HepG2 (cell line): ENCODE measurements at regions not wholly inside any gene's neighbourhood (a gene's known extent, or its start where the extent isn't known, plus 50 kb on each side); places are given as distances from the start of the nearest gene placed in this dataset.

Experiments used
- SMC3 ChIP-seq: IDR thresholded peaks from 2 replicates; pipeline ENCODE4 v1.6.1; 2011; ENCODE audit warnings: low read length, improper control_type of control experiment
- SOX6 ChIP-seq, 2 experiments: fragments of 450-650 bp in 1 of 2; sonication (generic) in 1 of 2; formaldehyde crosslinking in 1 of 2; IDR thresholded peaks; 2 replicates each; pipeline versions ENCODE4 v1.4.0 to v1.6.1; 2017 to 2020; ENCODE audit warnings: antibody characterized with exemption in 1 of 2, mild to moderate bottlenecking in 1 of 2, missing genetic modification reagents in 1 of 2
- SRSF9 ChIP-seq: fragments of 200-400 bp; formaldehyde crosslinking; IDR thresholded peaks from 2 replicates; pipeline ENCODE4 v1.6.1; 2018; ENCODE audit warnings: borderline replicate concordance, mild to moderate bottlenecking, low read depth, low read length; ENCODE audit not compliant: insufficient read depth, poor library complexity, severe bottlenecking
- ZC3H4 ChIP-seq: sonication (generic); formaldehyde crosslinking; IDR thresholded peaks from 2 replicates; pipeline ENCODE4 v1.4.0; 2020; ENCODE audit warnings: missing genetic modification reagents, borderline replicate concordance
- ZFP1 ChIP-seq: IDR thresholded peaks from 2 replicates; pipeline ENCODE4 v1.6.1; 2016
- ZFP37 ChIP-seq: sonication (generic); formaldehyde crosslinking; IDR thresholded peaks from 2 replicates; pipeline ENCODE4 v1.4.0; 2020; ENCODE audit warnings: missing genetic modification reagents, borderline replicate concordance
- ZNF234 ChIP-seq: sonication (generic); formaldehyde crosslinking; conservative IDR thresholded peaks from 2 replicates; pipeline ENCODE4 v1.5.1; 2020; ENCODE audit warnings: mild to moderate bottlenecking, missing genetic modification reagents
- ZNF543 ChIP-seq: sonication (generic); formaldehyde crosslinking; IDR thresholded peaks from 2 replicates; pipeline ENCODE4 v1.4.0; 2020; ENCODE audit warnings: mild to moderate bottlenecking, missing genetic modification reagents
- ZNF569 ChIP-seq: sonication (generic); formaldehyde crosslinking; IDR thresholded peaks from 2 replicates; pipeline ENCODE4 v1.5.0; 2020; ENCODE audit warnings: mild to moderate bottlenecking, missing genetic modification reagents, moderate library complexity, borderline replicate concordance
- ZNF747 ChIP-seq: sonication (generic); formaldehyde crosslinking; IDR thresholded peaks from 2 replicates; pipeline ENCODE4 v1.8.1; 2023; ENCODE audit warnings: missing genetic modification reagents, mild to moderate bottlenecking, borderline replicate concordance
- ZNF891 ChIP-seq: sonication (generic); formaldehyde crosslinking; IDR thresholded peaks from 2 replicates; pipeline ENCODE4 v1.5.0; 2020; ENCODE audit warnings: mild to moderate bottlenecking, missing genetic modification reagents
- TF ChIP-seq, protein P1 (sequence below): IDR thresholded peaks from 2 replicates; pipeline ENCODE4 v1.6.1; 2016; ENCODE audit warnings: low read depth, missing genetic modification reagents, missing compliant biosample characterization
- TF ChIP-seq, protein P2 (sequence below): sonication (generic); formaldehyde crosslinking; IDR thresholded peaks from 2 replicates; pipeline ENCODE4 v1.4.0; 2020; ENCODE audit warnings: missing genetic modification reagents
- TF ChIP-seq, protein P3 (sequence below): sonication (generic); formaldehyde crosslinking; conservative IDR thresholded peaks from 2 replicates; pipeline ENCODE4 v1.4.0; 2020; ENCODE audit warnings: mild to moderate bottlenecking, missing genetic modification reagents, moderate library complexity
- TF ChIP-seq, protein P4 (sequence below): IDR thresholded peaks from 2 replicates; pipeline ENCODE4 v1.6.1; 2016; ENCODE audit warnings: low read depth, borderline replicate concordance
- TF ChIP-seq, protein P5 (sequence below): sonication (generic); formaldehyde crosslinking; IDR thresholded peaks from 2 replicates; pipeline ENCODE4 v1.8.0; 2022; ENCODE audit warnings: mild to moderate bottlenecking, missing genetic modification reagents

DNA sequence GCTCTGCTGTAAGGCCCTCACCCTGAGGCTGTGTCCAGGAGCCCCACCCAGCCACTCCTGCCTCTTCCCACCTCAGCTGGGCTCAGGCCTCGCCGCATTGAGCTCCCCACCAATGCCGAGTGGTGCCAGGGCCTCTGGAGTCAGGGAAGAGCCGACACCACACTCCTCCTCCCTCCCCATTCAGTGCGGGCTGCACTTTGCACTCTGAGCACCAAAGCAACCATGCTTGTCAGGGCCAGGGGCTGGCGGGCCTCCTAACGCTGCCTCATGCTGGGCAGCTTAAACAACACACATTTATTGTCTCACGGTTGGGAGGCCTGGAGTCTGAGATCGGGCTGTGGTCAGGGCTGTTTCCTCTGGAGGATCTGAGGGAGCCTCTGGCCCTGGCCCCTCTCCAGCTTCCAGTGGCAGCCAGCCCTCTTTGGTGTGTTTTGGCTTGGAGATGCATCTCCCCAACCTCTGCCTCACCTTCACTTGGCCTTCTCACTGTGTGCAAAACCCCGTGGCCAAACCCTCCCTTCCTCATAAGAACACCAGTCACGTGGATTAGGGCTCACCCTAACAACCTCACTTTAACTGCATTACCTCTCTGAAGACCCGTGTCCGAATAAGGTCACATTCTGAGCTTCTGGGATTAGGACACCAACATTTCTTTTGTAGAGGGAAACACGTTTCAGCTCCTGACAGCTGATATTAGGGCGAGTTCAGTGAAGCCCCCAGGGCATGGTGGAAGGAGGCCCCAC, 157.8 kb downstream of the MED10 start (continued):
- no peak for TF ChIP-seq ZNF543 (CRISPR knock-in tag)
- TF ChIP-seq, protein P1, sequence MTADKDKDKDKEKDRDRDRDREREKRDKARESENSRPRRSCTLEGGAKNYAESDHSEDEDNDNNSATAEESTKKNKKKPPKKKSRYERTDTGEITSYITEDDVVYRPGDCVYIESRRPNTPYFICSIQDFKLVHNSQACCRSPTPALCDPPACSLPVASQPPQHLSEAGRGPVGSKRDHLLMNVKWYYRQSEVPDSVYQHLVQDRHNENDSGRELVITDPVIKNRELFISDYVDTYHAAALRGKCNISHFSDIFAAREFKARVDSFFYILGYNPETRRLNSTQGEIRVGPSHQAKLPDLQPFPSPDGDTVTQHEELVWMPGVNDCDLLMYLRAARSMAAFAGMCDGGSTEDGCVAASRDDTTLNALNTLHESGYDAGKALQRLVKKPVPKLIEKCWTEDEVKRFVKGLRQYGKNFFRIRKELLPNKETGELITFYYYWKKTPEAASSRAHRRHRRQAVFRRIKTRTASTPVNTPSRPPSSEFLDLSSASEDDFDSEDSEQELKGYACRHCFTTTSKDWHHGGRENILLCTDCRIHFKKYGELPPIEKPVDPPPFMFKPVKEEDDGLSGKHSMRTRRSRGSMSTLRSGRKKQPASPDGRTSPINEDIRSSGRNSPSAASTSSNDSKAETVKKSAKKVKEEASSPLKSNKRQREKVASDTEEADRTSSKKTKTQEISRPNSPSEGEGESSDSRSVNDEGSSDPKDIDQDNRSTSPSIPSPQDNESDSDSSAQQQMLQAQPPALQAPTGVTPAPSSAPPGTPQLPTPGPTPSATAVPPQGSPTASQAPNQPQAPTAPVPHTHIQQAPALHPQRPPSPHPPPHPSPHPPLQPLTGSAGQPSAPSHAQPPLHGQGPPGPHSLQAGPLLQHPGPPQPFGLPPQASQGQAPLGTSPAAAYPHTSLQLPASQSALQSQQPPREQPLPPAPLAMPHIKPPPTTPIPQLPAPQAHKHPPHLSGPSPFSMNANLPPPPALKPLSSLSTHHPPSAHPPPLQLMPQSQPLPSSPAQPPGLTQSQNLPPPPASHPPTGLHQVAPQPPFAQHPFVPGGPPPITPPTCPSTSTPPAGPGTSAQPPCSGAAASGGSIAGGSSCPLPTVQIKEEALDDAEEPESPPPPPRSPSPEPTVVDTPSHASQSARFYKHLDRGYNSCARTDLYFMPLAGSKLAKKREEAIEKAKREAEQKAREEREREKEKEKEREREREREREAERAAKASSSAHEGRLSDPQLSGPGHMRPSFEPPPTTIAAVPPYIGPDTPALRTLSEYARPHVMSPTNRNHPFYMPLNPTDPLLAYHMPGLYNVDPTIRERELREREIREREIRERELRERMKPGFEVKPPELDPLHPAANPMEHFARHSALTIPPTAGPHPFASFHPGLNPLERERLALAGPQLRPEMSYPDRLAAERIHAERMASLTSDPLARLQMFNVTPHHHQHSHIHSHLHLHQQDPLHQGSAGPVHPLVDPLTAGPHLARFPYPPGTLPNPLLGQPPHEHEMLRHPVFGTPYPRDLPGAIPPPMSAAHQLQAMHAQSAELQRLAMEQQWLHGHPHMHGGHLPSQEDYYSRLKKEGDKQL (CRISPR knock-in tag): no peak
- TF ChIP-seq, protein P2, sequence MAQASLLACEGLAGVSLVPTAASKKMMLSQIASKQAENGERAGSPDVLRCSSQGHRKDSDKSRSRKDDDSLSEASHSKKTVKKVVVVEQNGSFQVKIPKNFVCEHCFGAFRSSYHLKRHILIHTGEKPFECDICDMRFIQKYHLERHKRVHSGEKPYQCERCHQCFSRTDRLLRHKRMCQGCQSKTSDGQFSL (CRISPR knock-in tag): no peak
- TF ChIP-seq, protein P3, sequence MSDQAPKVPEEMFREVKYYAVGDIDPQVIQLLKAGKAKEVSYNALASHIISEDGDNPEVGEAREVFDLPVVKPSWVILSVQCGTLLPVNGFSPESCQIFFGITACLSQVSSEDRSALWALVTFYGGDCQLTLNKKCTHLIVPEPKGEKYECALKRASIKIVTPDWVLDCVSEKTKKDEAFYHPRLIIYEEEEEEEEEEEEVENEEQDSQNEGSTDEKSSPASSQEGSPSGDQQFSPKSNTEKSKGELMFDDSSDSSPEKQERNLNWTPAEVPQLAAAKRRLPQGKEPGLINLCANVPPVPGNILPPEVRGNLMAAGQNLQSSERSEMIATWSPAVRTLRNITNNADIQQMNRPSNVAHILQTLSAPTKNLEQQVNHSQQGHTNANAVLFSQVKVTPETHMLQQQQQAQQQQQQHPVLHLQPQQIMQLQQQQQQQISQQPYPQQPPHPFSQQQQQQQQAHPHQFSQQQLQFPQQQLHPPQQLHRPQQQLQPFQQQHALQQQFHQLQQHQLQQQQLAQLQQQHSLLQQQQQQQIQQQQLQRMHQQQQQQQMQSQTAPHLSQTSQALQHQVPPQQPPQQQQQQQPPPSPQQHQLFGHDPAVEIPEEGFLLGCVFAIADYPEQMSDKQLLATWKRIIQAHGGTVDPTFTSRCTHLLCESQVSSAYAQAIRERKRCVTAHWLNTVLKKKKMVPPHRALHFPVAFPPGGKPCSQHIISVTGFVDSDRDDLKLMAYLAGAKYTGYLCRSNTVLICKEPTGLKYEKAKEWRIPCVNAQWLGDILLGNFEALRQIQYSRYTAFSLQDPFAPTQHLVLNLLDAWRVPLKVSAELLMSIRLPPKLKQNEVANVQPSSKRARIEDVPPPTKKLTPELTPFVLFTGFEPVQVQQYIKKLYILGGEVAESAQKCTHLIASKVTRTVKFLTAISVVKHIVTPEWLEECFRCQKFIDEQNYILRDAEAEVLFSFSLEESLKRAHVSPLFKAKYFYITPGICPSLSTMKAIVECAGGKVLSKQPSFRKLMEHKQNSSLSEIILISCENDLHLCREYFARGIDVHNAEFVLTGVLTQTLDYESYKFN (CRISPR knock-in tag): peak; percentile 72
- no peak for TF ChIP-seq ZNF747 (CRISPR knock-in tag)
- TF ChIP-seq ZNF569 (CRISPR knock-in tag): no peak
- TF ChIP-seq, protein P4, sequence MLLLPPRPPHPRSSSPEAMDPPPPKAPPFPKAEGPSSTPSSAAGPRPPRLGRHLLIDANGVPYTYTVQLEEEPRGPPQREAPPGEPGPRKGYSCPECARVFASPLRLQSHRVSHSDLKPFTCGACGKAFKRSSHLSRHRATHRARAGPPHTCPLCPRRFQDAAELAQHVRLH: 0 out of 2 replicates have a peak, but pooled peaks have one; percentile 19
- no peak for TF ChIP-seq SMC3
- TF ChIP-seq SOX6 (IDR thresholded peaks at IDR 0.05): no peak
- peak; percentile 70 for TF ChIP-seq SOX6 (CRISPR knock-in tag; IDR thresholded peaks at IDR 0.05)
- TF ChIP-seq ZFP1 (CRISPR knock-in tag): no peak
- TF ChIP-seq ZNF234 (CRISPR knock-in tag): no peak
- no peak for TF ChIP-seq SRSF9
- TF ChIP-seq, protein P5, sequence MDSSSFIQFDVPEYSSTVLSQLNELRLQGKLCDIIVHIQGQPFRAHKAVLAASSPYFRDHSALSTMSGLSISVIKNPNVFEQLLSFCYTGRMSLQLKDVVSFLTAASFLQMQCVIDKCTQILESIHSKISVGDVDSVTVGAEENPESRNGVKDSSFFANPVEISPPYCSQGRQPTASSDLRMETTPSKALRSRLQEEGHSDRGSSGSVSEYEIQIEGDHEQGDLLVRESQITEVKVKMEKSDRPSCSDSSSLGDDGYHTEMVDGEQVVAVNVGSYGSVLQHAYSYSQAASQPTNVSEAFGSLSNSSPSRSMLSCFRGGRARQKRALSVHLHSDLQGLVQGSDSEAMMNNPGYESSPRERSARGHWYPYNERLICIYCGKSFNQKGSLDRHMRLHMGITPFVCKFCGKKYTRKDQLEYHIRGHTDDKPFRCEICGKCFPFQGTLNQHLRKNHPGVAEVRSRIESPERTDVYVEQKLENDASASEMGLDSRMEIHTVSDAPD (CRISPR knock-in tag): peak; percentile 88
- TF ChIP-seq ZFP37 (CRISPR knock-in tag): no peak
- TF ChIP-seq ZNF891 (CRISPR knock-in tag): no peak
- no peak for TF ChIP-seq ZC3H4 (CRISPR knock-in tag)
